GM21576 (cell line): ENCODE measurements at regions not wholly inside any gene's neighbourhood (a gene's known extent, or its start where the extent isn't known, plus 50 kb on each side); places are given as distances from the start of the nearest gene placed in this dataset.
"Not testable (repeated sequence)": the region's sequence is repeated elsewhere in the genome, so short reads cannot be mapped to it uniquely, and the experiment has no call there.

Experiments
- ATAC-seq: cut with Tn5 transposase; IDR thresholded peaks from one replicate; pipeline ENCODE4 v1.9.1; 2021; ENCODE audit warnings: mild to moderate bottlenecking, moderate library complexity; ENCODE audit not compliant: unreplicated experiment

DNA sequence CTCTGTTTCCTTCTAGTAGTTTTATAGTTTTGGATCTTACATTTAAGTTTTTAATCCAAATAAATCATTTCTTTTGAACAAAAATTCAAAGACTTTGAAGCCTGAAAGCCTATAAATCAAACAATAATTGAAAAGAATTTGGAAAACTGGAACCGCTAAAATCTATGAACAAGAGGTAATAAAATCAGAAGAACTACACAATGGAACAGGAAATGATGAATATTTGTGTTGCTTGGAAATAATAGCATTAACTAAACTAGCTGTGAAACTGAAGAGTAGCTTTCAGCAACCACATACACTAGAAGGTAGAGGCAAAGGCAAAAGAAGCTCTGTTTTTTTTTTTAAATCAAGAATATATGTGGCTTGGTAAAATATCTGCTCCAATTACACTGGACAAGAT lies 147.9 kb upstream of the ABI3BP start:
- ATAC-seq, result no peak

- ATAC-seq, result no peak
Measured at GRCh38 chr3:101138817-101139216, 145.6 kb upstream of the ABI3BP start.

DNA sequence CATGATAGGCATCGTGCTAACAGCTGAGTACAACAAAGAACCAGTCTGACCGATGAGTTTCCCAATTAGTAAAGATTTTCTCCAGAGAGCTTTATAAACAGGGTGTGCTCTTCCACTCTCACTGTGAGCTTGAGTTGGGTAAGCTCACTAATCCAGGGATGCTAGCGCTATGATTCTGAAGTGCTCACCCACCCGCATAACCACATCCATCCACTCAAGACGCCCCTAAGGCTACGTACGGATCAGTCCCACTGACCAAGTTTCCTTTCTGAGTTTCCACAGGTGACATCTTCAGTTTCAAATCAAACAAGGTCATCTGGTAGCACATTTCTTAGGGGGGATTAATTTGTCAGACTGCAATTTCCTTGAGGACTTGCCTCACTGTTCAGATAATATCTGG lies 141.1 kb upstream of the ABI3BP start:
- no peak for ATAC-seq

- ATAC-seq, result no peak
Measured at GRCh38 chr3:101133652-101134051, 140.4 kb upstream of the ABI3BP start.

- ATAC-seq, result not testable (repeated sequence)
Measured at GRCh38 chr3:101133197-101133596, 140.0 kb upstream of the ABI3BP start.

GRCh38 chr3:101131767-101132166 lies 138.5 kb upstream of the ABI3BP start:
- no peak for ATAC-seq

- ATAC-seq, result no peak
Measured at GRCh38 chr3:101128786-101129185, 135.6 kb upstream of the ABI3BP start.

GRCh38 chr3:101128001-101128400 lies 134.8 kb upstream of the ABI3BP start:
- no peak for ATAC-seq

- no peak for ATAC-seq
Measured at GRCh38 chr3:101124125-101124524, 130.9 kb upstream of the ABI3BP start.

GRCh38 chr3:101123081-101123480 lies 129.9 kb upstream of the ABI3BP start:
- no peak for ATAC-seq

DNA sequence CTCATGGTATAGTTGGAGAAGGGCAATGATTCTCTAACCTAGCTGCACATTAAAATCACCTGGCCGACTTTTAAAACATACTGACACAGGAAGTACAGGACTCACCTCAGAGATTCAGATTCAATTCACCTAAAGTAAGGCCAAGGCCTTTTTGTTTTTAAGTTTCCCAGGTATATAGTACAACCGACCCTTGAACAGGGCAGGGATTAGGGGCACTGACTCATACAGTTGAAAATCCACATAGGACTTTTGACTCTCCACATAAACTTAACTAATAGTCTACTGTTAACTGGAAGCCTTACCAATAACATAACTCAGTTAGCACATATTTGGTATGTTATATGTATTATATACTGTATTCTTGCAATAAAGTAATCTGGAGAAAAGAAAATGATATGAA lies 129.5 kb upstream of the ABI3BP start:
- no peak for ATAC-seq

DNA sequence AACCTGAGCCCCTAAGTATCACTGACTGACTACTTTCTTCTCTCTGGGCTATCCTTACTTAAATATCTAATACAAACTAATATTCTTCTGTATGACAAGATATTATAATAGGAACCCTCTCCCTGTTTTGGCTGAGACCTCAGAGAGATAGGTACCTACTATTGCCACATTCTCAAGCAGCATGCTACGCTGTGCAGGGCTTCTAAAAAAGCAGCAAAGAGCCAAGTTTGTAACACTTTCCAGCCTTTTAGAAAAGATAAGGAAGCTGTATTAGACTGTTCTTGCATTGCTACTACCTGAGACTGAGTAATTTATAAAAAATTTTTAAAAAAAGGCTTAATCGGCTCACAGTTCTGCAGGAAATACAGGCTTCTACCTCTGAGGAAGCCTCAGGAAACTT lies 126.8 kb upstream of the ABI3BP start:
- no peak for ATAC-seq

DNA sequence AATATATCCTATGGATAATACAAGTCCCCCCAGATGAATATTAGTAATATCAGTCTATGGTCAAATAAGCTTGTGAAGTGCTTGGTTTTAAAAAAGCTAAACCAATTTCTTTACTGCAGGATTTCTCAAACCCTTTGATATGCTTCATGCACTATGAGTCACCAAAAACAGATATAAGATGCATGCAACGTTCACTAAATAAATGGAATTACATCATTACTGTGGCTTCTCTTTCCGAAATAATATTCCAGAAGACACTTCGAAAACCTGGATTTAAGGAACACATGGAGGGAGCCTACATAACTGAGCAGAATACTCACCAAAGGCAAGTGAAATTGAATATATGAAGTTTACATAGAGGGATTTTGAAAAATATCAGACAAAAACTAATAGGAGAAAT lies 126.3 kb upstream of the ABI3BP start:
- ATAC-seq, result no peak

- ATAC-seq, result no peak
Measured at GRCh38 chr3:101117980-101118379, 124.8 kb upstream of the ABI3BP start.

DNA sequence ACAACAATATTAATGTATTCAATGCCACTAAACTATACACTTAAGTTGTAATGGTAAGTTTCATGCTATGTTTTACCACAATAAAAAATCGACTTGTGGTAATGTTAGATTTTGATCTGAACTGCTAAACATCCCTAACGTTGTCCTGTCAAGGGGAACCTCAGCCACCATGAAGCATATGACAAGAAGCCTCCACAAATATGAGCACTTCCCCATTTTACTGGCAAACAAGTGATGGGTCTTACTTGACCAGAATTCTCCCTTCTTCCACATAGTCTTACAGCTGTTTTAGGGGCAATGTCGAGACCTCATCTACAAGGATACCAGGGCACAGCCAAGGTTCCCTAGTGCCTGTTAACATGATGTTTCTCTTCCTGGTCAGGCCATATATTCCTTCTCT lies 124.2 kb upstream of the ABI3BP start:
- no peak for ATAC-seq

- ATAC-seq, result not testable (repeated sequence)
Measured at GRCh38 chr3:101110295-101110694, 117.1 kb upstream of the ABI3BP start.

DNA sequence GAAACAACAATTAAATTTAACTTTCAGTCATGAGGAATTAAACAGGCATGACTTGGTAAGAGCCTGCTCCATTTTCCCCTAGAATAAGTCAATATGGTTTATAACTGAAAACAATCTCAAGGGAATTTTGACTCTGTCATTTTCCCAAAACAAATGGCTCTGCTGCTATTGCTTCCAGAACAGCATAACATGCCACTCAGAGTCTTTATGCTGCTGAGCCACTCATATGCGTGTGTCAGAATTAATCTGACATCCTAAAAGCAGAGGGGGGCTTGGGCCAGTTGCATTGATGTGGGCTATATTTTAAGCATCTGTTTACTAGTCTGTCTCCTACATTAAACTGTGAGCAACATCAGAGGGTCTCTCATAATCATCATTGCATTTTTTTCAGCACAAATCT lies 111.1 kb upstream of the ABI3BP start:
- no peak for ATAC-seq

GRCh38 chr3:101102678-101103296 lies 109.6 kb upstream of the ABI3BP start:
- ATAC-seq, result no peak

GRCh38 chr3:101100361-101101009 lies 107.3 kb upstream of the ABI3BP start:
- no peak for ATAC-seq

GRCh38 chr3:101099791-101100190 lies 106.6 kb upstream of the ABI3BP start:
- no peak for ATAC-seq

DNA sequence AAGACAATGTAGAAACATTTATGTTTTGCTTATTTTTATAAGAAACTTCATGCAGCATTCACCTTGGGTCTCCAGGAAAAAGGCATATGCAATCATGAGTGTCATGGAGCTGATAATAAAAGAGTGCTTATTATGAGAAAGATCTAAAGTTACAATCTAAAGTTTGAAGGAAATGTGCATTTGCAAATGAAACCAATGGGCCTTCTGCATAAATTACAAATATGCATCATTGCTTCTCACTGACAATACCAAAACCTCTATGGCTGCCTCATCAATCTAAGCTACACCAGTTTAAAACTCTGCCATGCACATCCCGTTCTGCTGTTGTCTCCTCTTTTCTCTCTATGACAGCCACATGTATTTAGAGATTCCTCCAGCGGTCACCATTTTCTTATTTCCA lies 103.2 kb upstream of the ABI3BP start:
- no peak for ATAC-seq

DNA sequence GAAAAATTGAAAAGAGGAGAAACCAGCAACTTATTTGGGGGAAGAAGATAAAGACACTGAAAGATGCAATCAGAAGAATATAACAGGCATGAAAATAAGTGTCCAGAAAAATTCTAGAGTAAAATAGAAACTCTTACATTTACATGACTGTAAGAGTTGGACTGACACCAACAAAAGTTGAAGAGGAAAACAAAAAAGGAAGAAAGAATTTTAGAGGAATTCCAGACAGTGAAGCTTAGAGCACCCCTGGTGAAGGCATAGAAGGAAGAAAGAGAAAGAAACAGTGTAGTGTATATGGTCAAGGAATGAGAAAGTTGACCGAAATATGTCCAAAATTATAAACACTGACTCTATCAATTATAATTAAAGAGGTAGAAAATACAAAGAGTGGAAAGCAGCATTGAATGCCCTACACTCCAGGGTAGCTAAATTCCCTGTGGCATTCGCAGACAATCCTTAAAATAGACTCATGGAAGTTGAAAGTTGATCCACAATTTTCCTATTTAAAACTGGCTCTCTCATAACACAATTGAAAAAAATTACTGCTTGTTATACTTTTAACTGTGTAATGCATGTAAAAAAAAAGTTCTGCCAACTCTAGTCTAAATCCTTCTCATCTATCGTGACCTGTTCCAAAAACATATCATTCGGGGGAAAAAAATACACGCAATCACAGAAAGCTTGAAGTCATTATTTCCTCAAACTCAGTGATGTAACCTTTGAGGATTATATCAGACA lies 102.6 kb upstream of the ABI3BP start:
- ATAC-seq, result no peak
